Posterior cingulate gyrus (tissue), 11 donors: ENCODE measurements at regions not wholly inside any gene's neighbourhood (a gene's known extent, or its start where the extent isn't known, plus 50 kb on each side); places are given as distances from the start of the nearest gene placed in this dataset.
"Not testable (repeated sequence)": the region's sequence is repeated elsewhere in the genome, so short reads cannot be mapped to it uniquely, and the experiment has no call there.

ENCODE experiments used
- DNase-seq, 10 donors: peaks; one replicate each; pipeline versions ENCODE4 v3.0.0 to v3.0.0-alpha.2; 2020 to 2021; ENCODE audit warnings: mixed read lengths in 3 of 10
- intact Hi-C: fragments of 100-400 bp; cut with DNase I; formaldehyde crosslinking; loops from one replicate; pipeline ENCODE4 v1.15.1; 2023

- DNase-seq: no peak
- intact Hi-C loops: no loop called here
Measured at GRCh38 chr14:44873536-44873935, 88.2 kb downstream of the KLHL28 start.

GRCh38 chr14:44866770-44867169, 95.0 kb downstream of the KLHL28 start:
- intact Hi-C loops: no loop called here
- peak in 1 of 10 donors; percentile 60 for DNase-seq

- intact Hi-C loops: no loop called here
- no peak for DNase-seq
Measured at GRCh38 chr14:44866322-44866721, 95.4 kb downstream of the KLHL28 start.

- no peak for DNase-seq
- intact Hi-C loops: no loop called here
Measured at GRCh38 chr14:44863271-44863670, 98.5 kb downstream of the KLHL28 start.

GRCh38 chr14:44854114-44854513, 107.6 kb downstream of the KLHL28 start:
- DNase-seq: no peak
- intact Hi-C loops: no loop called here

DNA sequence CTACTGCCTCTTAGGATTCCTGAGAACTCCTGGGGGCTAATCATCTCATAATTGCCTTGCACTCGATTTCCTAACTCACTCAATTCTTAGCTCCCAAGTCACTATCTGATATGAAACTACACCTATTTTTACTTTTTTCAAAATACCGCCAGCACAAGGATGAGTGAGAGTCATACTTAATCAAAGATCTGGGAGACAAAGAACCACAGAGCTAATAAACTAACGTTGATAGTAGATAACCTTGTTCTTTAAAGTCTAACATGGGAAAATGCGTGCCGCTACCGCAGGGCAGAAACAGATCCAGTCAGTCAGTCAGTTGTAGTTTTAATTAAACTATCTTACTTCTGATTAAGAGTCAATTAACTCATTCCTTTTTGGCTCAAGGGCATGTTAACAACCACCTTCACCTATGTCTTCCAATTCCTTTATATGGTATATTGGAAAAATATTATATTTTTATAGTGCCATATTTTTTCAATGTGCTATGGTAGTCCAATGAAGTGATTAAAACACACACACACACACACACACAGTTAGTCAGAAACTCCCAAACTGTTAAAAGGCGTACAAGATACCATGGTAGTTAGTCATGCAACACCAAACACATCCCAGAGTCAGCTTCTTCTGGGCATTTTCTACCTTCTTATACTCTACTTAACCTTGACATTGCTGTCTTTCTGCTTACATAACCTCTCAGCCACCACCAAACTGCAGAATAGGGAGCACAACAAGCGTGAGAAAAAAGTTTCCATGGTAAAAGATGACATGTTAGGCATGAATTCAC, 114.0 kb downstream of the KLHL28 start:
- intact Hi-C loops: no loop called here

DNA sequence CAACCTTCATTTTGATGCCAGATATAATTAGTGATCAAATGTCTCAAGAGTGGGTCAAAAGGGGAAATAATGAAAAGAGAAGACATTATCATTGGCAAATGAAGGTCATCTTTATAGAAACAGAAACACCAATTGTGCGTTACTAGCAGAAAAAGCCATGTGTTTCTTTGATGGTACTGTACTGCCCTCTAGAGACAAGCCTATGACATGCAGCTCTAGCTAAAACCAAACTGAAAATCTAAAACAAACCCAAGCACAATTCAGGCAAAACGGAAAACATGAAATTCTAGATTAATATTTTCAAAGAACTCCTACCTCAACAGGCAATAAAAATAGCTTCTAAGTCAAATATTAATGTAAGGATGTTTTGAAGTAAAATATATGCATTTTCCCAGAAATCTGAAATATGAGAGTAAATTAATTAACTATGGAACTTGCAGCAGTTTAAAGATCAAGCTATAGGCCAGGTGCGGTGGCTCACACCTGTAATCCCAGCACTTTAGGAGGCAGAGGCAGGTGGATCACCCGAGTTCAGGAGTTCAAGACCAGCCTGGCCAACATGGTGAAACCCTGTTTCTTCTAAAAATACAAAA, 115.4 kb downstream of the KLHL28 start:
- intact Hi-C loops: no loop called here
- DNase-seq: no peak

More for the DNA sequence above, 114.0 kb downstream of the KLHL28 start:
- DNase-seq: no peak

DNA sequence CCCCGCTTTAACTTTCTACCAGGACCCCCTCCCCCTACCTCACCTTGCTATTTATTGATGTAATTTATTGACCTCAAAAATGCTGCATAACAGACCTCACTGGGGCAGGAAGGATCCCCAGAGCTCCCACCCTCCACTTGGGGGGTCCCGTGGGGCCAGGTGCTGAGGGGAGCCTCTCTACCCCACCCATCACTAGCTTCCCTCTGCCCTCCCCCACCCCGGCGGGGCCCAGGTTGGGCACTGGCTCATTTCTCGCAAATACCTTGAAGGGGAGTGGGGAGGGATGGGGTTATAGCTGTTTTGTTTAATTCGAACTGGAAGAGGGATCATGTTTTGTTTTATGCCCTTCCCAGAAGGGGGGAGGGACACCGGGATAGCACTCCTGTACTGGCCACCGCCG, 125.8 kb downstream of the KLHL28 start:
- peak in 1 of 10 donors; percentile 63 for DNase-seq
- intact Hi-C loops: not testable (repeated sequence)

GRCh38 chr14:44833376-44834060, 128.2 kb downstream of the KLHL28 start:
- intact Hi-C loops: no loop called here
- DNase-seq: no peak

- DNase-seq: no peak
Measured at GRCh38 chr14:44830371-44830770, 131.4 kb downstream of the KLHL28 start.

DNA sequence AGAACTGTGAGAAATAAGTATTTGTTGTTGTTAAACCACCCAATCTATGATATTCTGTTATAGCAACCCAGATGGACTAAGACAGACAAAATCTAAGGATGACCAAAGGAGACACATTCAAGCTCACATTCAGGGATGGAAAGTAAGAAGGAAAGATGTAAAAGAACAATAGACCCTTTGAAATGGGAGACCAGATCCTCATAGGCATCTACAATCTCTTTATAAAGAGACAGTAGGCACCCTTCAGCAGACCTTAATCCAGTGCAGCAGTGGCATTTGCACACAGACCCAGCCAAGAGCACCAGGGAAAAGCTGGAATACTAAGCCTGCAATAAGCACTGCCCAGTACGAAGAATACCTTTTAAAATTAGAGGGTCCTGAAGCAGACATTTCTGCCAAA, 132.7 kb downstream of the KLHL28 start:
- no peak for DNase-seq
- intact Hi-C loops: no loop called here

More at GRCh38 chr14:44830371-44830770, 131.4 kb downstream of the KLHL28 start:
- intact Hi-C loops: no loop called here

GRCh38 chr14:44828023-44828422, 133.7 kb downstream of the KLHL28 start:
- DNase-seq: no peak
- intact Hi-C loops: no loop called here

- intact Hi-C loops: no loop called here
- DNase-seq: peak in 2 of 10 donors; percentile 55 to 69
Measured at GRCh38 chr14:44820230-44820964, 141.3 kb downstream of the KLHL28 start.

GRCh38 chr14:44814196-44814595, 147.6 kb downstream of the KLHL28 start:
- DNase-seq: no peak
- intact Hi-C loops: no loop called here

DNA sequence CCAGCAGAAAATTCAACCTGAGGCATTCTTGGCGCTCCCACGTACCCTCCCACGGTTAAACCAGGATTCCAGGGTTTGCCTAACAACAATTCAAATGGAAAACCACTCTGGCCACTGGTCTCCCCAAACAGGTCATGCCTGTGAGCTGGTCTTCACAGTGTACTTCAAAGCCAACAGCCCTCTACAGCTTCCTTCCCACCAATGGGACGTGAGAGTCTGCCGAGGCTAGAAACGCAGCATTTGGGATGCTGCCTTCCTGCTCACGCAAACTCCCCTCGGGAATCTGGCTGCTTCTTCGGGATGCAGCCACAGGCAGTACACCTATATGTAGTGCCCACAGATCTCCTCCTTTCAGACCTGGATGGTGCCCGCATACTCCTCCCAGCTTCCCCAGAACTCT, 149.1 kb downstream of the KLHL28 start:
- no peak for DNase-seq
- intact Hi-C loops: no loop called here

GRCh38 chr14:44804391-44804790, 157.4 kb downstream of the KLHL28 start:
- no peak for DNase-seq

DNA sequence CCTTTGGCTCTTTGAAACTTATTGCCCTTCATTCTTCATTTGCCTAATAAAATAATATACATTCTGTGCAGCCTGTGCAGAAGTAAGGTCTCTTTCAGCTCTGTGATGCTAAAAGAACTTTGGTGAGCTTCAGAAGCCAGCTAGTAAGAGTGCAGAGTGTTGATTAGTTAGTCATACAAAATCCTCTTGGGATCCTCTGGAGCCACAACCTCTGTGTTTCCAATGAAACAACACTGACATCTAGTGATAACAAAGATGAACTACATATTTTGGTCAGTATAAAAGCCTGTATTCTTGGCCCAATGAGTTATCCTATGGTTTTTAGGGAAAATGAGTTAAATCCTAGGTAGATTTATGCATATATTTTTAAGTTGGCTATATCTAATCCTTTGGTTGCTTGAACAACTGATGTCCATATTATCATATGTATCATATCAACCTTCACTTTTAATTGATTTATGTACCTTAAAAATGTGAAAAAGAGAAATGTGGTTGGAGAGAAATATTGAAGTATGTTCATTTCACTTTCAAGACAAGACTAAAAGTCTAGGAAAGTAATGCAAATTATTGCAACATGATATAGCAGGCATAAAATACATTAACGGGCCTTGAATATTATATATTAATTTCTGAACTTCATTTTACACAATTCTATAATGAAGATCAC, 158.4 kb downstream of the KLHL28 start:
- intact Hi-C loops: no loop called here
- no peak for DNase-seq

More at GRCh38 chr14:44804391-44804790, 157.4 kb downstream of the KLHL28 start:
- intact Hi-C loops: no loop called here

- no peak for DNase-seq
- intact Hi-C loops: no loop called here
Measured at GRCh38 chr14:44798386-44799242, 163.1 kb downstream of the KLHL28 start.

- intact Hi-C loops: no loop called here
Measured at GRCh38 chr14:44795725-44796124, 166.0 kb downstream of the KLHL28 start.

More at GRCh38 chr14:44795725-44796124, 166.0 kb downstream of the KLHL28 start:
- DNase-seq: no peak
